ENCODE measurements at regions not wholly inside any gene's neighbourhood (a gene's known extent, or its start where the extent isn't known, plus 50 kb on each side); places are given as distances from the start of the nearest gene placed in this dataset.

GRCh38 chr3:168269001-168269400, 173.3 kb upstream of the GOLIM4 start:
- H3K27ac Mint-ChIP-seq = no peak overlapping the region
- no peak for TF ChIP-seq CTCF (IDR thresholded peaks at IDR 0.05; ENCODE audit: unreplicated experiment)
- peaks cover 3% of the 10 kb centered on the region for H3K9me3 Mint-ChIP-seq (ENCODE audit: low read depth)
- peaks cover 4% of the 10 kb centered on the region for H3K36me3 Mint-ChIP-seq (ENCODE audit: insufficient read depth)
- no peaks in the 10 kb centered on the region for H3K4me1 Mint-ChIP-seq (ENCODE audit: low read depth)
- no peaks in the 10 kb centered on the region for H3K27me3 Mint-ChIP-seq
- no peak for DNase-seq (ENCODE audit: low spot score, unreplicated experiment)
- H3K4me3 Mint-ChIP-seq (ENCODE audit: low read depth) = no peak overlapping the region

GRCh38 chr3:168267179-168267578, 171.5 kb upstream of the GOLIM4 start:
- no peak for TF ChIP-seq CTCF (IDR thresholded peaks at IDR 0.05; ENCODE audit: unreplicated experiment)
- no peaks in the 10 kb centered on the region for H3K36me3 Mint-ChIP-seq (ENCODE audit: insufficient read depth)
- no peaks in the 10 kb centered on the region for H3K4me1 Mint-ChIP-seq (ENCODE audit: low read depth)

GRCh38 chr3:168266335-168266734, 170.6 kb upstream of the GOLIM4 start:
- Mint-ChIP-seq H3K4me3 (ENCODE audit: low read depth) (no peak overlapping the region), H3K4me1 (ENCODE audit: low read depth) (no peaks in the 10 kb centered on the region), H3K9me3 (ENCODE audit: low read depth) (no peaks in the 10 kb centered on the region), H3K36me3 (ENCODE audit: insufficient read depth) (no peaks in the 10 kb centered on the region), H3K27me3 (no peaks in the 10 kb centered on the region), H3K27ac (no peak overlapping the region)
- DNase-seq (ENCODE audit: low spot score, unreplicated experiment) = no peak
- TF ChIP-seq CTCF (IDR thresholded peaks at IDR 0.05; ENCODE audit: unreplicated experiment) = no peak

More at GRCh38 chr3:168267179-168267578, 171.5 kb upstream of the GOLIM4 start:
- Mint-ChIP-seq H3K4me3 (ENCODE audit: low read depth) (no peak overlapping the region), H3K27me3 (no peaks in the 10 kb centered on the region), H3K9me3 (ENCODE audit: low read depth) (no peaks in the 10 kb centered on the region), H3K27ac (no peak overlapping the region)
- DNase-seq (ENCODE audit: low spot score, unreplicated experiment) = no peak

- no peak overlapping the region for H3K27ac Mint-ChIP-seq
- no peak for TF ChIP-seq CTCF (IDR thresholded peaks at IDR 0.05; ENCODE audit: unreplicated experiment)
- H3K36me3 Mint-ChIP-seq (ENCODE audit: insufficient read depth) = no peaks in the 10 kb centered on the region
- H3K4me1 Mint-ChIP-seq (ENCODE audit: low read depth) = peaks cover 3% of the 10 kb centered on the region
- no peak for DNase-seq (ENCODE audit: low spot score, unreplicated experiment)
- no peaks in the 10 kb centered on the region for H3K27me3 Mint-ChIP-seq
- H3K9me3 Mint-ChIP-seq (ENCODE audit: low read depth) = no peaks in the 10 kb centered on the region
- no peak overlapping the region for H3K4me3 Mint-ChIP-seq (ENCODE audit: low read depth)
Observed at GRCh38 chr3:168262887-168263286, 167.2 kb upstream of the GOLIM4 start.

GRCh38 chr3:168260859-168261258, 165.1 kb upstream of the GOLIM4 start:
- peaks cover 5% of the 10 kb centered on the region for H3K36me3 Mint-ChIP-seq (ENCODE audit: insufficient read depth)
- no peak for DNase-seq (ENCODE audit: low spot score, unreplicated experiment)
- H3K4me3 Mint-ChIP-seq (ENCODE audit: low read depth) = no peak overlapping the region
- peaks cover 3% of the 10 kb centered on the region for H3K4me1 Mint-ChIP-seq (ENCODE audit: low read depth)
- no peaks in the 10 kb centered on the region for H3K27me3 Mint-ChIP-seq
- H3K9me3 Mint-ChIP-seq (ENCODE audit: low read depth) = peaks cover 5% of the 10 kb centered on the region
- TF ChIP-seq CTCF (IDR thresholded peaks at IDR 0.05; ENCODE audit: unreplicated experiment) = no peak
- H3K27ac Mint-ChIP-seq = no peak overlapping the region

Measured in progenitor cell of endocrine pancreas (in vitro differentiated cells).